GM13977 (cell line): ENCODE measurements at regions not wholly inside any gene's neighbourhood (a gene's known extent, or its start where the extent isn't known, plus 50 kb on each side); places are given as distances from the start of the nearest gene placed in this dataset.

Source experiments
- DNase-seq: peaks from one replicate; pipeline ENCODE4 v3.0.0; 2012; ENCODE audit warnings: low spot score
- CTCF ChIP-seq: IDR thresholded peaks from 2 replicates; pipeline ENCODE4 v1.5.1; 2012; ENCODE audit warnings: mild to moderate bottlenecking, control low read depth; ENCODE audit not compliant: insufficient read depth; ENCODE audit errors: extremely low read depth, missing control alignments
- in situ Hi-C: fragments of 300-500 bp; cut with MboI; formaldehyde crosslinking; loops from one replicate; pipeline ENCODE4 v1.12.0; 2022; ENCODE audit warnings: low sequenced_read_pairs, low pct_unique_long_range_greater_than_20kb, mixed read lengths, inconsistent platforms; ENCODE audit not compliant: unreplicated experiment

GRCh38 chr3:5735896-5736295 is 548.4 kb downstream of the EDEM1 start:
- in situ Hi-C loops: no loop called here
- DNase-seq: no peak

GRCh38 chr3:5739299-5739935 is 551.9 kb downstream of the EDEM1 start:
- in situ Hi-C loops: no loop called here
- no peak for DNase-seq
- no peak for TF ChIP-seq CTCF

More at GRCh38 chr3:5735896-5736295, 548.4 kb downstream of the EDEM1 start:
- no peak for TF ChIP-seq CTCF

GRCh38 chr3:5739949-5740348 is 552.4 kb downstream of the EDEM1 start:
- no peak for DNase-seq
- TF ChIP-seq CTCF: no peak
- in situ Hi-C loops: no loop called here

DNA sequence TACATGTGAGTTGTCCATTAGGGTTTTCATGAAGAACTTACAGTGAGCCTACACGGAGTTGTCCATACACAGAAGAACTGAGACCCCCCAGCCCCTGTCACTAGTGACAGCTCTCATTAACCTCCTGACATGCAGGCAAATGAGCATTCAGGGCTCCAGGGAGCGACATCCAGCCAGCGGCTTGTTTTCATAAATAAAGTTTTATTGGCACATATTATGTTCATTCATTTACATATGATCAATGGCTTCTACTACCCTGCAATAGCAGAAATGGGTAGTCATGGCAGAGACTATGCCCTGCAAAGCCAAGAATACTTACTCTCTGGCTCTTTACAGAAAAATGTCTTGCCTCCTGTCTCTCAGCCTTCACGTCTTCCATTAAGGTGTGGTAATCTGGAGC is 553.5 kb downstream of the EDEM1 start:
- in situ Hi-C loops: no loop called here
- DNase-seq: no peak
- TF ChIP-seq CTCF: no peak

- DNase-seq: no peak
- in situ Hi-C loops: no loop called here
- no peak for TF ChIP-seq CTCF
Observed at GRCh38 chr3:5750091-5750490, 562.6 kb downstream of the EDEM1 start.

GRCh38 chr3:5750874-5751640 is 563.5 kb downstream of the EDEM1 start:
- in situ Hi-C loops: no loop called here
- no peak for TF ChIP-seq CTCF

More at GRCh38 chr3:5750874-5751640, 563.5 kb downstream of the EDEM1 start:
- no peak for DNase-seq
